Transverse colon (tissue), 4 donors: ENCODE measurements at regions not wholly inside any gene's neighbourhood (a gene's known extent, or its start where the extent isn't known, plus 50 kb on each side); places are given as distances from the start of the nearest gene placed in this dataset.

Experiments
- EP300 ChIP-seq: sonication (generic); formaldehyde crosslinking; IDR thresholded peaks from one replicate; pipeline ENCODE4 v1.6.1; 2017; ENCODE audit warnings: antibody characterized with exemption, low read depth
- POLR2A ChIP-seq: fragments of 450-650 bp; IDR thresholded peaks from one replicate; pipeline ENCODE4 v1.6.1; 2016; ENCODE audit warnings: antibody characterized with exemption, mild to moderate bottlenecking, moderate library complexity
- POLR2AphosphoS5 ChIP-seq, 3 donors: sonication (generic); formaldehyde crosslinking; IDR thresholded peaks; one replicate each; pipeline ENCODE4 v1.6.1; 2016; ENCODE audit warnings: antibody characterized with exemption in 3 of 3
- TF ChIP-seq, protein P1 (sequence below), 5 experiments: fragments of 200-600 bp in 3 of 5; fragments of 450-650 bp in 2 of 5; sonication (generic) in 3 of 5; IDR thresholded peaks; 1 replicate in 2 of 5; 2 replicates in 3 of 5; pipeline ENCODE4 v1.5.1; 2016 to 2017; ENCODE audit warnings: antibody characterized with exemption in 5 of 5, inconsistent platforms in 3 of 5, mild to moderate bottlenecking in 2 of 5, moderate library complexity in 1 of 5

DNA sequence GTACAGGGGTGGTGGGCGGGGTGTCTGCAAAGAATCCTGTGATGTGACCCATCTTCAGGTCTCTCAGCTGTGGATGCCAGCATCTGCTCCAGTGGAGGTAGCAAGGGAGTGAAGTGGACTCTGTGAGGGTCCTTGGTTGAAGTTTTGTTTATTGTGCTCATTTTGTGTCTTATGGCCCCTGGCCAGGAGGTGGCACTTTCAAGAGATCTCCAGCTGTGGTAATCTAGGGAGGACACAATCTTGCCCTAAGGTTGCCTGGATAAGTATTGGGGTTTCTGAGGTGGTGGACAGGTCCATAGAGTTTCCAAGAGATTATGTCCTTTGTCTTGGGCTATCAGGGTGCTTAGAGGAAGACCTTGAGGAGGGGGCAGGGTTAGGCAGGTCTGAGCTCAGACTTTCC lies 260.7 kb downstream of the CCDC59 start:
- TF ChIP-seq, protein P1, sequence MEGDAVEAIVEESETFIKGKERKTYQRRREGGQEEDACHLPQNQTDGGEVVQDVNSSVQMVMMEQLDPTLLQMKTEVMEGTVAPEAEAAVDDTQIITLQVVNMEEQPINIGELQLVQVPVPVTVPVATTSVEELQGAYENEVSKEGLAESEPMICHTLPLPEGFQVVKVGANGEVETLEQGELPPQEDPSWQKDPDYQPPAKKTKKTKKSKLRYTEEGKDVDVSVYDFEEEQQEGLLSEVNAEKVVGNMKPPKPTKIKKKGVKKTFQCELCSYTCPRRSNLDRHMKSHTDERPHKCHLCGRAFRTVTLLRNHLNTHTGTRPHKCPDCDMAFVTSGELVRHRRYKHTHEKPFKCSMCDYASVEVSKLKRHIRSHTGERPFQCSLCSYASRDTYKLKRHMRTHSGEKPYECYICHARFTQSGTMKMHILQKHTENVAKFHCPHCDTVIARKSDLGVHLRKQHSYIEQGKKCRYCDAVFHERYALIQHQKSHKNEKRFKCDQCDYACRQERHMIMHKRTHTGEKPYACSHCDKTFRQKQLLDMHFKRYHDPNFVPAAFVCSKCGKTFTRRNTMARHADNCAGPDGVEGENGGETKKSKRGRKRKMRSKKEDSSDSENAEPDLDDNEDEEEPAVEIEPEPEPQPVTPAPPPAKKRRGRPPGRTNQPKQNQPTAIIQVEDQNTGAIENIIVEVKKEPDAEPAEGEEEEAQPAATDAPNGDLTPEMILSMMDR (IDR thresholded peaks at IDR 0.05): no peak
- no peak for TF ChIP-seq POLR2A
- no peak for TF ChIP-seq EP300
- TF ChIP-seq POLR2AphosphoS5 (IDR thresholded peaks at IDR 0.05): no peak
